Natural killer cell (primary cell): ENCODE measurements at regions not wholly inside any gene's neighbourhood (a gene's known extent, or its start where the extent isn't known, plus 50 kb on each side); places are given as distances from the start of the nearest gene placed in this dataset.
A peak's percentile ranks its signal among the peaks of the same experiment; 100 is the strongest.
"Not testable (repeated sequence)": the region's sequence is repeated elsewhere in the genome, so short reads cannot be mapped to it uniquely, and the experiment has no call there.

Source experiments
- ATAC-seq, 3 donors: fragments of 150-1000 bp in 2 of 3; fragments of 200-7000 bp in 1 of 3; cut with Tn5 transposase; 1 replicate in 1 of 3; 2 replicates in 2 of 3; pipeline ENCODE4 v1.10.0; 2021; ENCODE audit warnings: mild to moderate bottlenecking in 2 of 3, moderate library complexity in 2 of 3
- DNase-seq, 2 donors: peaks; one replicate each; pipeline versions ENCODE4 v3.0.0 to v3.0.0-alpha.2; 2013 to 2021; ENCODE audit warnings: mixed read lengths in 1 of 2
- H3K27ac ChIP-seq: one replicate; pipeline ENCODE4 v1.5.1; 2013; ENCODE audit warnings: mild to moderate bottlenecking, low read length
- H3K27me3 ChIP-seq: one replicate; pipeline ENCODE4 v1.6.1; 2013; ENCODE audit warnings: low read length; ENCODE audit not compliant: control insufficient read depth, insufficient read depth
- H3K36me3 ChIP-seq: one replicate; pipeline ENCODE4 v1.6.1; 2013; ENCODE audit warnings: low read length; ENCODE audit not compliant: control insufficient read depth, insufficient read depth
- H3K4me1 ChIP-seq: one replicate; pipeline ENCODE4 v1.6.1; 2013; ENCODE audit warnings: low read length; ENCODE audit not compliant: control insufficient read depth, insufficient read depth
- H3K4me3 ChIP-seq: one replicate; pipeline ENCODE4 v1.5.1; 2013; ENCODE audit warnings: low read length
- H3K9me3 ChIP-seq: one replicate; pipeline ENCODE4 v1.6.1; 2013; ENCODE audit warnings: low read length; ENCODE audit not compliant: control insufficient read depth, insufficient read depth
- H3K27ac Mint-ChIP-seq, 2 donors: one replicate each; pipeline ENCODE4 v1.8.0; 2022; ENCODE audit warnings: mild to moderate bottlenecking in 2 of 2, mixed read lengths in 2 of 2, moderate library complexity in 1 of 2
- H3K27me3 Mint-ChIP-seq, 2 donors: one replicate each; pipeline ENCODE4 v1.8.0; 2022; ENCODE audit warnings: low read depth in 2 of 2, mixed read lengths in 2 of 2
- H3K36me3 Mint-ChIP-seq: one replicate; pipeline ENCODE4 v1.8.0; 2022; ENCODE audit warnings: mixed read lengths
- H3K4me1 Mint-ChIP-seq, 2 donors: one replicate each; pipeline ENCODE4 v1.8.0; 2022; ENCODE audit warnings: mixed read lengths in 2 of 2
- H3K4me3 Mint-ChIP-seq: one replicate; pipeline ENCODE4 v1.8.0; 2022; ENCODE audit warnings: mild to moderate bottlenecking, moderate library complexity, mixed read lengths
- H3K9me3 Mint-ChIP-seq, 2 donors: one replicate each; pipeline ENCODE4 v1.8.0; 2022; ENCODE audit warnings: mixed read lengths in 2 of 2
- WGBS: methylation state at CpG from one replicate; pipeline ENCODE4 v1.1.7; 2013; ENCODE audit warnings: missing lambda C conversion rate; ENCODE audit not compliant: insufficient coverage; 5-methylcytosine and 5-hydroxymethylcytosine counted together
- intact Hi-C: fragments of 100-400 bp; cut with micrococcal nuclease; formaldehyde crosslinking; loops from one replicate; pipeline ENCODE4 v1.14.2; 2022
- TF ChIP-seq, protein P1 (sequence below): fragments of 200-600 bp; IDR thresholded peaks from one replicate; pipeline ENCODE4 v1.8.0; 2022; ENCODE audit warnings: antibody characterized with exemption

DNA sequence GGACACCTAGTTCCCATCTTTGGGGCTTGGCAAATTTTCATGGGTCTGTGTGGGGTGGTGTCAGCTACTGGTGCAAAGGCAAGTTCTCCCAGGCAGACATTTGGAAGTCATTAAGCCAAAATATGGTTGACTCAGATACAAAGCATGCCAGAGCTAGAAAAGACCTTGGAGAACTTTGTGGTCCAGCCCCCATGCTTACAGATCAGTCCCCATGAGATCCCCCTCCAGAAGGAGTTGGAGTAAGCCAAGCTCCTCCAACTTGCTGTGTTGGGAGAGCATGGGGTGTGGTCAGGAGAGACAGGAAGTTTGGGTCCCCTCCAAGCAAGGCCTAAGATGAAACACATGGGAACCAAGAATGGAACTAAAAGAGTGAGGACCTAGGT lies 224.5 kb downstream of the CYP26B1 start:
- no peak overlapping the region for H3K27ac Mint-ChIP-seq
- Histone ChIP-seq H3K4me1 (no peaks in the 10 kb centered on the region), H3K27ac (no peak overlapping the region), H3K27me3 (peaks cover 2% of the 10 kb centered on the region), H3K4me3 (no peak overlapping the region), H3K9me3 (no peaks in the 10 kb centered on the region), H3K36me3 (no peaks in the 10 kb centered on the region)
- TF ChIP-seq, protein P1, sequence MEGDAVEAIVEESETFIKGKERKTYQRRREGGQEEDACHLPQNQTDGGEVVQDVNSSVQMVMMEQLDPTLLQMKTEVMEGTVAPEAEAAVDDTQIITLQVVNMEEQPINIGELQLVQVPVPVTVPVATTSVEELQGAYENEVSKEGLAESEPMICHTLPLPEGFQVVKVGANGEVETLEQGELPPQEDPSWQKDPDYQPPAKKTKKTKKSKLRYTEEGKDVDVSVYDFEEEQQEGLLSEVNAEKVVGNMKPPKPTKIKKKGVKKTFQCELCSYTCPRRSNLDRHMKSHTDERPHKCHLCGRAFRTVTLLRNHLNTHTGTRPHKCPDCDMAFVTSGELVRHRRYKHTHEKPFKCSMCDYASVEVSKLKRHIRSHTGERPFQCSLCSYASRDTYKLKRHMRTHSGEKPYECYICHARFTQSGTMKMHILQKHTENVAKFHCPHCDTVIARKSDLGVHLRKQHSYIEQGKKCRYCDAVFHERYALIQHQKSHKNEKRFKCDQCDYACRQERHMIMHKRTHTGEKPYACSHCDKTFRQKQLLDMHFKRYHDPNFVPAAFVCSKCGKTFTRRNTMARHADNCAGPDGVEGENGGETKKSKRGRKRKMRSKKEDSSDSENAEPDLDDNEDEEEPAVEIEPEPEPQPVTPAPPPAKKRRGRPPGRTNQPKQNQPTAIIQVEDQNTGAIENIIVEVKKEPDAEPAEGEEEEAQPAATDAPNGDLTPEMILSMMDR: no peak
- DNase-seq (peak in 1 of 2 donors; percentile 0), ATAC-seq (no peak)
- H3K4me3 Mint-ChIP-seq: no peak overlapping the region
- H3K9me3 Mint-ChIP-seq: peaks cover 2 to 4% of the 10 kb centered on the region in 2 donors
- no peaks in the 10 kb centered on the region for H3K4me1 Mint-ChIP-seq
- intact Hi-C loops: no loop called here
- peaks cover 0 to 7% of the 10 kb centered on the region in 2 donors for H3K27me3 Mint-ChIP-seq
- H3K36me3 Mint-ChIP-seq: no peaks in the 10 kb centered on the region

DNA sequence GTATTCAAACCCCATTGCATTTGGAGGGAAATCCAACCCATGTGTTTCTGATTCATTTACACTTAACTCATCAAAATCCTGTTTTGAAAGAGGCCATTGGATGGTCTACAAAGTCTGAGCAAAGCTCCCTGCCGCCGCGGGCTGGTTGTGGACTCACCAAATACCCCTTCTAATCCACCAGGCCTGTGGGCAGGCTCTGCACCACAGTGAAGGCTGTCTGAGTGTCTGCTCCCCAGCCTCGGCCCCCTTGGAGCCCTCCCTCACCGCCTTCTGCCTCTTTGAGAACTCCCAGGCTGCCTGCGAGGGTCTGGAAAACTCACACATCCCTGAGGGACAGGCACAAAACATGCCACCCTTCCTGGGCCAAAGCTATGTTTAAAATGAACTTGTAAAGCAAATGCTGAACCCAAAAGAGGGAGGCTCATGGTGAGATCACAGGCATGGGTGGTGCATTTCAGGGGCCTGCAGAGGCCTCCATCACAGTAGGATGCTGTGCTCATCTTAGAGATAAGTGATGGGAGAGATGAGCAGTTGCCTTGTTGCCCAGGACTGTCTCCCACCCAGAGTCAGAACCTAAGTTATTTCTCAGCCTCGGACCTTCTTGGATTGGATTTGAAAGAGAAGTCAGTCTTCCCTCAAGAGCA lies 225.0 kb downstream of the CYP26B1 start:
- H3K27ac ChIP-seq: no peak overlapping the region
- H3K9me3 ChIP-seq: no peaks in the 10 kb centered on the region
- DNase-seq: peak in 1 of 2 donors; percentile 0
- Mint-ChIP-seq H3K27ac (no peak overlapping the region), H3K36me3 (no peaks in the 10 kb centered on the region), H3K4me3 (no peak overlapping the region), H3K27me3 (peaks cover 2 to 8% of the 10 kb centered on the region in 2 donors), H3K9me3 (peaks cover 2 to 5% of the 10 kb centered on the region in 2 donors), H3K4me1 (no peaks in the 10 kb centered on the region)
- intact Hi-C loops: no loop called here
- TF ChIP-seq, protein P1: no peak
- H3K36me3 ChIP-seq: no peaks in the 10 kb centered on the region
- 89% methylated on average over 7 of the region's 7 CpGs for WGBS
- ATAC-seq: no peak
- H3K4me1 ChIP-seq: no peaks in the 10 kb centered on the region
- no peak overlapping the region for H3K4me3 ChIP-seq
- peaks cover 2% of the 10 kb centered on the region for H3K27me3 ChIP-seq

DNA sequence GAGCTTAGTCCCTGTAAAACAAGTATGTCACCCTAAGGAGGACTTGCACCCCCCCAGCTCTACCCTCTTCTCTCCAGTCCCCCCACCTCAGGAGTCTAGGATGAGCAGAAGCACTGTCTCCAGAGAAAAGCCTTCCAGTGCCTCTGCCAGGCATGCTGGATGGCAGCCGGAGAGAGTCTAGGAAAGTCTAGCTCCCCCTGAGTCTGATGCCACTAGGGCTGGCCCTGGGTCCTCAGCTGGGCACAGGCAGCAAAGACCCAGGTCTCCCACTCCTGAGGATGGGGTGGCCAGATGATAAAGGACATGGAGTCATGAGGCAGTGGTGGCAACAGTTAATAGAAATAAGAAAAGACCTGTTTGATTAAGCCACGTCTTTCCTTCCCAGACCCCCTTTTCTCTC lies 225.6 kb downstream of the CYP26B1 start:
- intact Hi-C loops: no loop called here
- H3K36me3 Mint-ChIP-seq: no peaks in the 10 kb centered on the region
- peaks cover 2% of the 10 kb centered on the region for H3K27me3 ChIP-seq
- H3K9me3 ChIP-seq: no peaks in the 10 kb centered on the region
- no peak overlapping the region for H3K4me3 ChIP-seq
- no peaks in the 10 kb centered on the region for H3K36me3 ChIP-seq
- DNase-seq: peak in 1 of 2 donors; percentile 0
- no peak overlapping the region for H3K27ac ChIP-seq
- TF ChIP-seq, protein P1: no peak
- H3K4me3 Mint-ChIP-seq: no peak overlapping the region
- peaks cover 2 to 7% of the 10 kb centered on the region in 2 donors for H3K9me3 Mint-ChIP-seq
- no peak for ATAC-seq
- 100% methylated on average over 2 of the region's 2 CpGs for WGBS
- no peaks in the 10 kb centered on the region for H3K4me1 ChIP-seq
- H3K27ac Mint-ChIP-seq: no peak overlapping the region
- no peaks in the 10 kb centered on the region for H3K4me1 Mint-ChIP-seq
- H3K27me3 Mint-ChIP-seq: peaks cover 8% of the 10 kb centered on the region in 2 donors

DNA sequence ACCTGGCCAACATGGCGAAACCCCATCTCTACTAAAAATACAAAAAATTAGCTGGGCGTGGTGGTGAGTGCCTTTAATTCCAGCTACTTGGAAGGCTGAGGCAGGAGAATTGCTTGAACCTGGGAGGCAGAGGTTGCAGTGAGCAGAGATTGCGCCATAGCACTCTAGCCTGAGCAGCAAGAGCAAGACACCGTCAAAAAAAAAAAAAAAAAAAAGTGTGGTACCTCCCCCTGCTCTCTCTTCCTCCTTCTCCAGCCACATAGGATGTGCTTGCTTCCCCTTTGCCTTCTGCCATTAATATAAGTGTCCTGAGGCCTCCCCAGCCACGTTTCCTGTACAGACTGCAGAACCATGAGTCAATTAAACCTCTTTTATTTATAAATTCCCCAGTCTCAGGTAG lies 226.8 kb downstream of the CYP26B1 start:
- ATAC-seq, H3K27ac Mint-ChIP-seq, H3K36me3 Mint-ChIP-seq, H3K4me1 ChIP-seq, H3K4me3 ChIP-seq, H3K9me3 ChIP-seq, H3K4me1 Mint-ChIP-seq, intact Hi-C loops, H3K9me3 Mint-ChIP-seq, DNase-seq, H3K27me3 ChIP-seq, H3K27ac ChIP-seq, H3K4me3 Mint-ChIP-seq, H3K36me3 ChIP-seq: not testable (repeated sequence)
- H3K27me3 Mint-ChIP-seq: peaks cover 11 to 17% of the 10 kb centered on the region in 2 donors
- WGBS: 61% methylated on average over 5 of the region's 5 CpGs
